IMR-90 (cell line): ENCODE measurements at regions not wholly inside any gene's neighbourhood (a gene's known extent, or its start where the extent isn't known, plus 50 kb on each side); places are given as distances from the start of the nearest gene placed in this dataset.

Experiments used
- ATAC-seq: fragments of 200-7000 bp; cut with Tn5 transposase; 2 replicates; pipeline ENCODE4 v1.9.1; 2020; ENCODE audit warnings: low read depth, mild to moderate bottlenecking, moderate library complexity
- BruUV-seq: library from RNA; stranded (reverse); fragments of 400-500 nt; replicated peaks from 2 replicates; lab custom pipeline; 2021; lab: Mats Ljungman, UMichigan
- CTCF ChIA-PET: fragments of 300-600 bp; formaldehyde crosslinking; extraction: SDS; loops from one replicate; lab custom pipeline; 2021; ENCODE audit warnings: antibody characterized with exemption; lab: Yijun Ruan, JAX
- POLR2A ChIA-PET: fragments of 300-600 bp; sonication (Branson Sonifier 250); formaldehyde crosslinking; loops from one replicate; lab custom pipeline; 2022; ENCODE audit warnings: antibody characterized with exemption; ENCODE audit not compliant: unreplicated experiment; lab: Charles Lee
- DNase-seq: peaks from one replicate; pipeline ENCODE4 v3.0.0; 2013
- H2AFZ ChIP-seq: replicated peaks from 2 replicates; pipeline ENCODE3; 2013; ENCODE audit warnings: low read length, mild to moderate bottlenecking; ENCODE audit not compliant: poor library complexity
- H2AK5ac ChIP-seq: 2 replicates; pipeline ENCODE4 v1.6.1; 2013; ENCODE audit warnings: low read depth, low read length, inconsistent platforms
- H2AK9ac ChIP-seq: replicated peaks from 2 replicates; pipeline ENCODE3; 2013; ENCODE audit warnings: mild to moderate bottlenecking, low read depth, low read length, moderate library complexity; ENCODE audit not compliant: poor library complexity
- H2BK120ac ChIP-seq: 2 replicates; pipeline ENCODE4 v1.6.1; 2013; ENCODE audit warnings: low read depth, low read length, inconsistent platforms
- H2BK15ac ChIP-seq: 3 replicates; pipeline ENCODE4 v1.6.1; 2013; ENCODE audit warnings: low read depth, low read length, inconsistent platforms
- H2BK20ac ChIP-seq: 2 replicates; pipeline ENCODE4 v1.6.1; 2013; ENCODE audit warnings: low read depth, mild to moderate bottlenecking, inconsistent platforms, low read length, moderate library complexity
- H2BK5ac ChIP-seq: 2 replicates; pipeline ENCODE4 v1.6.1; 2013; ENCODE audit warnings: mild to moderate bottlenecking, low read depth, low read length, inconsistent platforms; ENCODE audit not compliant: poor library complexity, severe bottlenecking
- H3K14ac ChIP-seq: replicated peaks from 2 replicates; pipeline ENCODE4 v1.6.1; 2013; ENCODE audit warnings: low read depth, low read length, inconsistent platforms
- H3K18ac ChIP-seq: 2 replicates; pipeline ENCODE4 v1.6.1; 2013; ENCODE audit warnings: low read depth, low read length, control low read depth
- H3K23ac ChIP-seq: 2 replicates; pipeline ENCODE4 v1.6.1; 2013; ENCODE audit warnings: low read depth, low read length, inconsistent platforms
- H3K27ac ChIP-seq: 2 replicates; pipeline ENCODE4 v1.5.1; 2013; ENCODE audit warnings: mild to moderate bottlenecking, control low read depth, low read length; ENCODE audit not compliant: insufficient read depth
- H3K27me3 ChIP-seq: 2 replicates; pipeline ENCODE4 v1.6.1; 2013; ENCODE audit warnings: low read length; ENCODE audit not compliant: control insufficient read depth, insufficient read depth
- H3K36me3 ChIP-seq: 2 replicates; pipeline ENCODE4 v1.6.1; 2013; ENCODE audit warnings: low read length, mixed read lengths; ENCODE audit not compliant: control insufficient read depth, insufficient read depth
- H3K4ac ChIP-seq: 2 replicates; pipeline ENCODE4 v1.6.1; 2013; ENCODE audit warnings: low read depth, low read length, inconsistent platforms
- H3K4me1 ChIP-seq: 2 replicates; pipeline ENCODE4 v1.6.1; 2013; ENCODE audit warnings: low read length, mixed read lengths; ENCODE audit not compliant: control insufficient read depth, insufficient read depth
- H3K4me2 ChIP-seq: 2 replicates; pipeline ENCODE4 v1.6.1; 2013; ENCODE audit warnings: low read depth, mild to moderate bottlenecking, control low read depth, low read length, moderate library complexity
- H3K4me3 ChIP-seq: 2 replicates; pipeline ENCODE4 v1.5.1; 2013; ENCODE audit warnings: low read depth, mild to moderate bottlenecking, control low read depth, low read length, moderate library complexity; ENCODE audit not compliant: insufficient read depth
- H3K56ac ChIP-seq: 2 replicates; pipeline ENCODE4 v1.6.1; 2013; ENCODE audit warnings: low read length, inconsistent platforms; ENCODE audit not compliant: insufficient read depth; ENCODE audit errors: extremely low read depth
- H3K79me1 ChIP-seq, 2 experiments: 2 replicates each; pipeline ENCODE4 v1.6.1; 2013; ENCODE audit warnings: low read length in 2 of 2, inconsistent platforms in 1 of 2, low read depth in 1 of 2
- H3K9ac ChIP-seq: 2 replicates; pipeline ENCODE4 v1.6.1; 2013; ENCODE audit warnings: low read depth, low read length, control low read depth
- H3K9me1 ChIP-seq: 2 replicates; pipeline ENCODE4 v1.6.1; 2013; ENCODE audit warnings: low read length, inconsistent platforms; ENCODE audit not compliant: insufficient read depth
- H3K9me3 ChIP-seq: 2 replicates; pipeline ENCODE4 v1.6.1; 2013; ENCODE audit warnings: low read length; ENCODE audit not compliant: control insufficient read depth, insufficient read depth
- H4K20me1 ChIP-seq: 2 replicates; pipeline ENCODE4 v1.6.1; 2013; ENCODE audit warnings: low read length, inconsistent platforms; ENCODE audit not compliant: insufficient read depth
- H4K5ac ChIP-seq: 2 replicates; pipeline ENCODE4 v1.6.1; 2013; ENCODE audit warnings: mild to moderate bottlenecking, low read depth, low read length, control low read depth
- H4K8ac ChIP-seq, 2 experiments: 2 replicates each; pipeline ENCODE4 v1.6.1; 2013; ENCODE audit warnings: low read depth in 2 of 2, low read length in 2 of 2, control low read depth in 1 of 2, inconsistent platforms in 1 of 2
- H4K91ac ChIP-seq: 2 replicates; pipeline ENCODE4 v1.6.1; 2013; ENCODE audit warnings: low read depth, low read length, inconsistent platforms; ENCODE audit not compliant: insufficient read depth
- BHLHE40 ChIP-seq: fragments of 150-350 bp; IDR thresholded peaks from 2 replicates; pipeline ENCODE4 v1.6.1; 2016; ENCODE audit warnings: mild to moderate bottlenecking, low read depth, low read length
- CEBPB ChIP-seq: IDR thresholded peaks from 2 replicates; pipeline ENCODE4 v1.6.1; 2012; ENCODE audit warnings: low read depth, low read length, improper control_type of control experiment
- CHD1 ChIP-seq: IDR thresholded peaks from 2 replicates; pipeline ENCODE4 v1.6.1; 2012; ENCODE audit warnings: low read depth, low read length, improper control_type of control experiment
- ELK1 ChIP-seq: fragments of 150-350 bp; IDR thresholded peaks from 2 replicates; pipeline ENCODE4 v1.6.1; 2016; ENCODE audit warnings: low read depth, mild to moderate bottlenecking, low read length, moderate library complexity, borderline replicate concordance
- FOS ChIP-seq: fragments of 150-350 bp; IDR thresholded peaks from 2 replicates; pipeline ENCODE4 v1.6.1; 2016; ENCODE audit warnings: low read depth, low read length
- MAFK ChIP-seq: IDR thresholded peaks from 2 replicates; pipeline ENCODE4 v1.6.1; 2012; ENCODE audit warnings: low read depth, low read length, improper control_type of control experiment
- MAZ ChIP-seq: IDR thresholded peaks from 2 replicates; pipeline ENCODE4 v1.6.1; 2012; ENCODE audit warnings: low read depth, mild to moderate bottlenecking, low read length, improper control_type of control experiment, moderate library complexity, borderline replicate concordance
- MXI1 ChIP-seq: IDR thresholded peaks from 2 replicates; pipeline ENCODE4 v1.6.1; 2012; ENCODE audit warnings: low read depth, mild to moderate bottlenecking, low read length, moderate library complexity, borderline replicate concordance
- NFE2L2 ChIP-seq: fragments of 150-350 bp; IDR thresholded peaks from 2 replicates; pipeline ENCODE4 v1.6.1; 2016; ENCODE audit warnings: low read depth, mild to moderate bottlenecking, low read length
- POLR2A ChIP-seq: IDR thresholded peaks from 2 replicates; pipeline ENCODE4 v1.6.1; 2012; ENCODE audit warnings: mild to moderate bottlenecking, low read depth, low read length
- RAD21 ChIP-seq: IDR thresholded peaks from 2 replicates; pipeline ENCODE4 v1.6.1; 2012; ENCODE audit warnings: low read length, improper control_type of control experiment
- RCOR1 ChIP-seq: IDR thresholded peaks from 2 replicates; pipeline ENCODE4 v1.6.1; 2012; ENCODE audit warnings: mild to moderate bottlenecking, low read length, improper control_type of control experiment; ENCODE audit not compliant: insufficient replicate concordance
- RFX5 ChIP-seq: IDR thresholded peaks from 2 replicates; pipeline ENCODE4 v1.8.0; 2012; ENCODE audit warnings: low read depth, mild to moderate bottlenecking, low read length, moderate library complexity
- SMC3 ChIP-seq: fragments of 150-350 bp; IDR thresholded peaks from 2 replicates; pipeline ENCODE4 v1.6.1; 2016; ENCODE audit warnings: low read depth, mild to moderate bottlenecking, antibody characterized with exemption, low read length, moderate library complexity
- WGBS, 2 experiments: methylation state at CpG; one replicate each; pipeline versions ENCODE4 v1.1.5 to v1.1.7; 2013; ENCODE audit warnings: missing lambda C conversion rate in 2 of 2; ENCODE audit not compliant: insufficient read length in 1 of 2; ENCODE audit errors: extremely low coverage in 2 of 2; 5-methylcytosine and 5-hydroxymethylcytosine counted together
- dilution Hi-C: fragments of 300-500 bp; cut with HindIII; formaldehyde crosslinking; loops from one replicate; pipeline ENCODE4 v1.14.3; 2018; ENCODE audit warnings: low sequenced_read_pairs; ENCODE audit not compliant: unreplicated experiment
- in situ Hi-C: fragments of 300-500 bp; cut with MboI; formaldehyde crosslinking; loops from 3 replicates; pipeline ENCODE4 v1.14.3; 2019; ENCODE audit warnings: low sequenced_read_pairs, inconsistent platforms, mixed read lengths
- intact Hi-C: fragments of 100-400 bp; cut with micrococcal nuclease; formaldehyde crosslinking; loops from 2 replicates; pipeline ENCODE4 v1.10.0; 2022
- TF ChIP-seq, protein P1 (sequence below): fragments of 150-350 bp; IDR thresholded peaks from 2 replicates; pipeline ENCODE4 v1.6.1; 2017; ENCODE audit warnings: mild to moderate bottlenecking, antibody characterized with exemption, low read length, low read depth
- TF ChIP-seq, protein P2 (sequence below): conservative IDR thresholded peaks from 2 replicates; pipeline ENCODE4 v1.5.1; 2012; ENCODE audit warnings: mild to moderate bottlenecking, low read depth, low read length, improper control_type of control experiment

GRCh38 chr7:20010877-20011276 lies 206.3 kb downstream of the MACC1 start:
- no peaks in the 10 kb centered on the region for H3K9me1 ChIP-seq
- no peak overlapping the region for H3K23ac ChIP-seq
- H3K18ac ChIP-seq: no peak overlapping the region
- no peak overlapping the region for H2BK15ac ChIP-seq
- no peak for DNase-seq
- H2AK5ac ChIP-seq: no peak overlapping the region
- no CpG with 5 or more reads among the region's 1 CpG for WGBS, 2 experiments
- TF ChIP-seq SMC3 (no peak), MAFK (no peak), RAD21 (no peak), MXI1 (no peak), FOS (no peak), RFX5 (no peak), ELK1 (no peak), NFE2L2 (no peak), CHD1 (no peak), BHLHE40 (no peak), CEBPB (no peak), RCOR1 (no peak), MAZ (no peak), POLR2A (no peak)
- TF ChIP-seq, protein P1, sequence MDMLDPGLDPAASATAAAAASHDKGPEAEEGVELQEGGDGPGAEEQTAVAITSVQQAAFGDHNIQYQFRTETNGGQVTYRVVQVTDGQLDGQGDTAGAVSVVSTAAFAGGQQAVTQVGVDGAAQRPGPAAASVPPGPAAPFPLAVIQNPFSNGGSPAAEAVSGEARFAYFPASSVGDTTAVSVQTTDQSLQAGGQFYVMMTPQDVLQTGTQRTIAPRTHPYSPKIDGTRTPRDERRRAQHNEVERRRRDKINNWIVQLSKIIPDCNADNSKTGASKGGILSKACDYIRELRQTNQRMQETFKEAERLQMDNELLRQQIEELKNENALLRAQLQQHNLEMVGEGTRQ: no peak
- TF ChIP-seq, protein P2, sequence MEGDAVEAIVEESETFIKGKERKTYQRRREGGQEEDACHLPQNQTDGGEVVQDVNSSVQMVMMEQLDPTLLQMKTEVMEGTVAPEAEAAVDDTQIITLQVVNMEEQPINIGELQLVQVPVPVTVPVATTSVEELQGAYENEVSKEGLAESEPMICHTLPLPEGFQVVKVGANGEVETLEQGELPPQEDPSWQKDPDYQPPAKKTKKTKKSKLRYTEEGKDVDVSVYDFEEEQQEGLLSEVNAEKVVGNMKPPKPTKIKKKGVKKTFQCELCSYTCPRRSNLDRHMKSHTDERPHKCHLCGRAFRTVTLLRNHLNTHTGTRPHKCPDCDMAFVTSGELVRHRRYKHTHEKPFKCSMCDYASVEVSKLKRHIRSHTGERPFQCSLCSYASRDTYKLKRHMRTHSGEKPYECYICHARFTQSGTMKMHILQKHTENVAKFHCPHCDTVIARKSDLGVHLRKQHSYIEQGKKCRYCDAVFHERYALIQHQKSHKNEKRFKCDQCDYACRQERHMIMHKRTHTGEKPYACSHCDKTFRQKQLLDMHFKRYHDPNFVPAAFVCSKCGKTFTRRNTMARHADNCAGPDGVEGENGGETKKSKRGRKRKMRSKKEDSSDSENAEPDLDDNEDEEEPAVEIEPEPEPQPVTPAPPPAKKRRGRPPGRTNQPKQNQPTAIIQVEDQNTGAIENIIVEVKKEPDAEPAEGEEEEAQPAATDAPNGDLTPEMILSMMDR: no peak
- H3K36me3 ChIP-seq: no peaks in the 10 kb centered on the region
- no peak overlapping the region for H2AK9ac ChIP-seq
- H3K56ac ChIP-seq: no peak overlapping the region
- POLR2A ChIA-PET: no interaction called here
- H3K14ac ChIP-seq: no peak overlapping the region
- intact Hi-C loops: no loop called here
- no peak overlapping the region for H4K8ac ChIP-seq
- H2BK5ac ChIP-seq: no peak overlapping the region
- no peak overlapping the region for H2AFZ ChIP-seq
- H3K9me3 ChIP-seq: no peaks in the 10 kb centered on the region
- BruUV-seq: no TSS peak
- no peak overlapping the region for H4K91ac ChIP-seq
- no peak overlapping the region for H3K4me3 ChIP-seq
- CTCF ChIA-PET: no interaction called here
- H3K4me1 ChIP-seq: no peaks in the 10 kb centered on the region
- no peak for ATAC-seq
- dilution Hi-C loops: no loop called here
- H2BK20ac ChIP-seq: no peak overlapping the region
- H3K4me2 ChIP-seq: no peak overlapping the region
- H3K4ac ChIP-seq: no peak overlapping the region
- no peaks in the 10 kb centered on the region for H3K27me3 ChIP-seq
- in situ Hi-C loops: no loop called here
- H3K79me1 ChIP-seq: no peaks in the 10 kb centered on the region
- H3K27ac ChIP-seq: no peak overlapping the region
- no peak overlapping the region for H2BK120ac ChIP-seq
- H4K20me1 ChIP-seq: no peaks in the 10 kb centered on the region
- no peak overlapping the region for H3K9ac ChIP-seq
- H4K5ac ChIP-seq: no peak overlapping the region
